GM21619 (cell line): ENCODE measurements at regions not wholly inside any gene's neighbourhood (a gene's known extent, or its start where the extent isn't known, plus 50 kb on each side); places are given as distances from the start of the nearest gene placed in this dataset.

Source experiments
- ATAC-seq: cut with Tn5 transposase; IDR thresholded peaks from one replicate; pipeline ENCODE4 v1.9.1; 2021; ENCODE audit not compliant: unreplicated experiment

DNA sequence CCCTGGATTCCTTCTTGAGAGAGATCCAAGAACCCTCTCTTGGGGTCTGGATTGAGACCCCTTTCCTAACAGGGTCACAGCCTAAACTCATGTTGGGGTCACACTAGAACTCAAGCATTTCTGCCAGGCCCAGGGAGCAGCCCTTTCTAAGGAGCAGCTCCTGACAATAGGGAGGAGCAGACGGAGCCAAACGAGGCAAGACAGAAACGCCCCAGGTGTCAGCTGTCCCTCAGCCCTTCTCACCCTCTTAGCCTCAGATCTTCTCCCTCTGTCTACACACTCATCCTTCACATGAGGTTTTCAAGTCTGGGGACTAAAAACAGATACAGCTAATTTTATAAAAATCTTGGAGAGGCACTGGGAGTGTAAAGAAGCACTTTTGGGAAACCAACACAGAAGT, 157.2 kb downstream of the SOCS6 start:
- no peak for ATAC-seq

DNA sequence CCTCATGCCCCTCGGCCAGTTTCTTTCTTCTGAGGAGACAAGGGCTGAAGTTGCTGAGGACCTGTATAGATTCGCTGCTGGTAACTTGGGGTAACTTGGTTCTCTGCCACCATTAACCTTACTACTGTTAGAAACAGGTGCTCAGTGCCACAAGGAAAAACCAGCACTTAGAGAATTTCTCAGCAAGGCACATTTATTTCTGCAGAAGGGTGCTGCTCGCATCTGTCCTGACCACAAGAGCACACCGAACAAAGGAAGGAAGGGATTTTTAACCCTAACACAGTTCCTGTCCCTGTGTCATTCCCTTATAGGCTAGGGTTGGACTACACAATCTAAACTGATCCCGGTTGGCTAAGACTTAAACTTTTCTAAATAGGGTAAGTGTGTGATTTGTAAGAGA, 154.1 kb downstream of the SOCS6 start:
- no peak for ATAC-seq

DNA sequence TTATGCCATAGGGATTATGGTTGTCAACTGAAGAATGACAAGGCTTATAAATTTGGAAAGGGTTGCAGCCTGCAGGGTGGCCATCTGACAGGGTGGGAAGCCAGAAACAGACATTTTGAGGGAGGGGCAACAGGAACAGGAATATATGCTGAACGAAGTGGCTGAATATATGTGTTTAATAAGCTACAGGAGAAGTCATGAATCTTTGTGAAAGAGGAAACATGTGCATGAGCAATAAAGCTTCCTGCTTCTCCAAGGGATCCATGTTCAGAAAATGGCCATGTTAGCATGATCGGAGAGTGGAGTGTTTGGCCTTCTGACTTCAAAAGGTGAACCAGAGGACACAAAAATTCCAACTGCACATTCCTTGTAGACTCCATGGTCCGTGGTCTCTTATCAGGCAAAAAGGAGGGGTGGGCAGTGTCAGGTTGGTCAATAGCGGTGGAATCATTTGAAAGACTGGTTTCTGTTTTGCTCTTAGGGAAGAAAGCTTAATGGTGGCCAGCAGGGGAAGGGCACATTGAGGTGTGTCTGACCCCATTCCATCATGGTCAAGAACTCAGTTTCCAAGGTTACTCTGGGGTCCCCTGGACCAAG, 144.1 kb downstream of the SOCS6 start:
- ATAC-seq = no peak

DNA sequence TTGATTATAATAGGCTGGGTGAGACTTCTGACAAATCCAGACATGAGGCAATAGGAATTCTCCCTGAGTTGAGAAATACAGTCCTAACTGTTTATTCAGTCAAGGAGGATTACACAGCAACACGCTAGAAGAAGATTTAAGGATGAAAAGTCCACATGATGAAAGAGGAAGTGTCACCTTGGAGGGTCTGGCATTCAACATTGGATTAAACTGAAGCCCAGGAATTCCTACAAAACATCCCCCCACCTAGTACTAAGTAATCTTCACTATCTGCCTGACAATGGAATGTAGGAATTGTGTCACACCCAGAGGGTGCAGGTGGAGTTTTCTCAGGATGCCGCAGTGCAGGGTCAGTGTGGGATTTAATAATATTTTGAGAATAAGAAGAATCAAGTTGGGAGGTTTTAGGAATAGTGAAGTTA, 142.4 kb downstream of the SOCS6 start:
- ATAC-seq = no peak

DNA sequence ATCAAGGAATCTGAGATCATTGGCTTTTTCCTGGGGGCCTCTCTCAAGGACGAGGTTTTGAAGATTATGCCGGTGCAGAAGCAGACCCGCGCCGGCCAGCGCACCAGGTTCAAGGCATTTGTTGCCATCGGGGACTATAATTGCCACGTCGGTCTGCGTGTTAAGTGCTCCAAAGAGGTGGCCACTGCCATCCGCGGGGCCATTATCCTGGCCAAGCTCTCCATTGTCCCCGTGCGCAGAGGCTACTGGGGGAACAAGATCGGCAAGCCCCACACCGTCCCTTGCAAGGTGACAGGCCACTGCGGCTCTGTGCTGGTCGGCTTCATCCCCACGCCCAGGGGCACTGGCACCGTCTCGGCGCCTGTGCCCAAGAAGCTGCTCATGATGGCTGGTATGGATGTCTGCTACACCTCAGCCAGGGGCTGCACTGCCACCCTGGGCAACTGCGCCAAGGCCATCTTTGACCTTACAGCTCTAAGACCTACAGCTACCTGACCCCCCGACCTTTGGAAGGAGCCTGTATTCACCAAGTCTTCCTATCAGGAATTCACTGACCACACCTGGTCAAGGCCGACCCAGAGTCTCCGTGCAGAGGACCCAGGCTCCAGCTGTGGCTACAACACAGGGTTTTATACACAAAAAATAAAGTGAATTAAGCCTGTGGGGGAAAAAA, 141.8 kb downstream of the SOCS6 start:
- no peak for ATAC-seq

DNA sequence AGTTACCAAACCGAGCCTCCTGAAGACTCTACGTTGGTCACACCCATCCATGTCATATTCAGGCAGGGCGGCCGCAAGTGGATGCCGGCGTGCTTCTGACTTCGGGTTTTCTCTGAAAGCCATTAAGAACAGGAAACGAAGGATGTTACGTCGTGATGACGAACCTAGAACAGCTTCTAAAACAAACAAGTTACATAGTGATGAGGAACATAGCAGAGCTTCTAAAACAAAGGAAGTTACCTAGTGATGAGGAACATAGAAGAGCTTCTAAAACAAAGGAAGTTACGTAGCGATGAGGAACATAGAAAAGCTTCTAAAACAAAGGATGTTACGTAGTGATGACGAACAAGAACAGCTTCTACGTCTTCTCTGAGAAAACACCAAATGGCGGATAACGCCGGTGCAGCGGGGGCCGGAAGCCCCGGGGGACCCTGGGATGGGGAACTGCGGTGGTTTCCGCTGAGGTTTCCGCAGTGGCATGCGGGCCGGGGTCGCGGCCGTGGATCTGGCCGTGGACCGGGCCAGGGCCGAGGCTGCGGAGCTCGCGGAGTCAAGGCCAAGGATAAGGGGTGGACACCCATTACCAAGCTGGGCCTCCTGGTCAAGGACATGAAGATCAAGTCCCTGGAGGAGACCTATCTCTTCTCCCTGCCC, 141.1 kb downstream of the SOCS6 start:
- no peak for ATAC-seq

DNA sequence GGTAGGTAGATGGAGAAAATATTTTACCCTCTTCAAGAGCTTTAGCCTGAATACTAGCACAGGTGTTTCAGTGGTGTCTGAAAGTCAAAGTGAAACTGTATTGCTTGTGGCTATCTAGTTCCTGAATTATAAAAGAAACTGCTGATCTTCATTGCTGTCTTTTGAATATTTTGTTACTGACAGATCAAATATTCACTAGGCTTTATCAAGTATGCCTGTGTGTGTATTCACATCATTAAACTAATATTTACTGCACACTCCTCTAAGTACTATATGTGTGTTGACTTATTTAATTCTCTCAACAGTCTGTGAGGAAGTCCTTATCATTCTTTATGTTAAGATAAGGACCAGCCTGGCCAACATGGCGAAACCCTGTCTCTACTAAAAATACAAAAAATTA, 139.6 kb downstream of the SOCS6 start:
- ATAC-seq = peak; percentile 99

DNA sequence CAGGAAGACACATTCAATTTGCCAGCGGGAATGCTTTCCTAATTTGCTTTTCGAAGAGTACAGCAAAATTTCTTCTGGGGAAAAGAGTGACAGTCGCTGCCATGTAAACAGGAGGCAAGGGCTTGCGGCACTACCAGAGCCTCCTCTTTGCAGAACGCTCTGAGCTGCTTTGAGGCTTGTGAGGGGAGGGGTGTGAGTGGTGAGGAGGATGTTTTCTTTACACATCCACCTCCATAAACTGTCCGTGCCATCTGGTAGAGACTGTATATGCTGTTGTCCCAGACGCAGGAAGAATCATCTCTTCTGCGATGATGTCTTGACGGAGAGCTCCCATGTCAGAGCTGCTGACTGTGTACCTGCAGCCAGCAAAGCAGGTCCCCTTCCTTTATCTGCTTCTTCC, 138.0 kb downstream of the SOCS6 start:
- ATAC-seq = no peak

DNA sequence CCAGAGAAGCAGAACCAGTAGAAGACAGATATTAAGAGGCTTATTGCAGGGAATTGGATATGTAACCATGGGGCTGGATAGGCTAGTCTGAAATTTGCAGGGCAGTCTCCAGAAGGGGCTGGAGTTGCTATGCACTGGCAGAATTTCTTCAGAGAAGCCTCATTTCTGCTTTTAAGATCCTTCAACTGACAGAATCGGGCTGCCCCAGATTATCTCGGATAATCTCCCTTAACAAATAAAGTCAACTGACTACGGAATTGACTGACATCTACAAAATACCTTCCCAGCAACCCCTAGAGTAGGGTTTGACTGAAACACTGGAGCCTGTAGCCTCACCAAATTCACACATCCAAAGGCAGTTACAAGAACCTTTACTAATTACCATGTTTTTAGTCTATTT, 136.4 kb downstream of the SOCS6 start:
- ATAC-seq = no peak

DNA sequence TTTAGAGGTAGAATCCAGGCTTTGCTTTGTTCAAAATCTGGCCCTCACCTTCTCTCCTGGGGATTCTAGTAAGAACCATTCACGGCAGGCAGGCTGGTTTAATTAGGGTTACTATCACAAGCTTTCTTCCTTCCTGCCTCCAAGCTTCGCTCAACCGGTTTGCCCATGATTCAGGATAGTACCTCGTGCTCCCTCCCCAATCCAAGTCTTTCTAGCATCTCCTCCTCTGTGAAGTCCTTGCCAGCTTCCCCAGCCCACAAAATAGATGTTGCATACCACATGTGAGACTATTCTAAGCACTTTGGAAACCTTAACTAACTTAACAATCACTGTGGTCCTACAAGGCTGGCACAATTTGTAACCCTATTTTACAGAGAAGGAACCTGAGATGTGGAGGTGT, 135.1 kb downstream of the SOCS6 start:
- ATAC-seq = no peak

DNA sequence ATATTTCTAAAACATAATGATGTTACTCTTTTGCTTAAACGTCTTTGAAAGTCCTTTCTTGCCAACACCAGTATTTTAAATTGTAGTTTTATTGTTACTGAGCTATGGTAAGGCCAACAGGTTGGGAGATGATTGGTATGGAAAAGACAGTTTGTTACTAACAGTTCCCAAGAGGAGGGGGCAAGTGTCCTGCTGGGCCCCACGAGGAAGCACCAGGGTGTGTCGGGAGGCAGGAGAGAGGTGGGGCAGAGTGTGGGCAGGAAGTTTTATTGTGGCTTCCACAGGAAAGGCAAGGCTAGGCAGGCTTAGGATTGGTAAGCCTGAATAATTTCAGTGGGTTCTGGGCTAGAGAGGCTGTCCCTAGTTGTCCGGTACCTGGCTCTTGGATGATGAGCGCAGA, 134.3 kb downstream of the SOCS6 start:
- ATAC-seq = no peak

DNA sequence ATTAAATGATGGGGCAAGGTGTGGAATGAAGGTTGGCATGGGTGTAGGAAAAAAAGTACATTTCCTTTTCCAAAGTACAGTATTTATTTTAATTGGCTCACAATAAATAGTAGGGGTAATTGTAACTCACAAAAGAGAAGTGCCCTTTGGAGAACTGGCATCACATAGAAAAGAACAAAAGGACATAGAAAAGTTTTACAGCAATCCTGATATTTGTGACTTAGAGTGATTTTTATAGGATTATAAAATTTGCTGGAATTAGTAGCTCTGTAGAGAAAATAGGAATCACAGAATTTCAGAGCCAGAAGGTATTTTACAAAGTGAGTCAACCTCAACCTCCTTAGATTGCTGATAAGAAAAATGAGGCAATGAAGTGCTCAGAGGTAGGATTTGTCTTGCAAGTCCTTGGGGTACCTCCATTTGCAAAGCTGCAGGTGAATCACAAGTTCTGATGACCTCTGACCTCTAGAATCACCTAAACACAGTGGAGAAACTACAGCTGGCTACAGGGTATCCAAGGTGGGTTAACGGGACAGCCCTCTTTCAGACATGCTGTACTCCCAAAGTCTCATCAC, 133.6 kb downstream of the SOCS6 start:
- no peak for ATAC-seq

DNA sequence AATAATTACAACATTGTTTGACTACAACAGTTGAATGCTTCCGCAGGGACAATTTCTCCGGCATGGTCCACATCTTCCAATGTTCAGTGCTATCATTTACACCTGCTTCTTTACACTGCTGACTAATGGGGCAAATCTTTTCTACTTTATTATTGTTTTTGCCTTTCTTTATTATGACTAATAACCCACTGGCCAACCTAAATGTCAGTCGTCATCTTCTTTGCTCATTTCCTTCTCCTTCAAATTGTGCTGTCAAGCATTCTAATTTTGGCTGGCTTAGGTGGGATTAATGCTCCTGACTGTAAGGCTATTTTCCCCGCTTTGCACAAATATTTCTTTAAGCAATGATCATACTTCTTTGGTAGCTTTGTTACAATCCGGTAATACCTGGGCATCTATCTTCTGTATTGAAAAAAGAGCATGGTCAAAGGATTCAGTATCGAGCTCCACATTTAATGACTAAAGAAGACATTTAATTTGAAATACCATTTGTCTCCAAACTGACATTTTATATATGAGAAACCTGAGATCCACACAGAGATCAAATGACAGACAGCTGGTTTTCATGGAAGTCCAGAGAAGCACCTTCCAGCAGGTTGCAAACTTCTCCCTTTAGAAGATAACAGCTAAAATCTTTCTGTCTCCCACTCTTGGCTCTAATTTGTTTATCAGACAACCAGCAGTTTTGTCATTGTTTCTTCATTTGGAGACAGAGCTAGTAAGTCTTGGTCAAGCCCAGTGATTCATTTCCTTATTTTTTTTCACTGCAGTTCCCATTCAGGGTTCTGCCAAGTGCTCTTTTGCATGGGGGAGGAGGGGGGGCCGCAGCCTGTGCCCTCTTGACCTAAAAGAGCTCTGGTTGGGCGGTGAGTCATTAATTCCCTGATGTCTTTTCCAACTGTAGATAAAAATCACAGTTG, 132.9 kb downstream of the SOCS6 start:
- no peak for ATAC-seq

DNA sequence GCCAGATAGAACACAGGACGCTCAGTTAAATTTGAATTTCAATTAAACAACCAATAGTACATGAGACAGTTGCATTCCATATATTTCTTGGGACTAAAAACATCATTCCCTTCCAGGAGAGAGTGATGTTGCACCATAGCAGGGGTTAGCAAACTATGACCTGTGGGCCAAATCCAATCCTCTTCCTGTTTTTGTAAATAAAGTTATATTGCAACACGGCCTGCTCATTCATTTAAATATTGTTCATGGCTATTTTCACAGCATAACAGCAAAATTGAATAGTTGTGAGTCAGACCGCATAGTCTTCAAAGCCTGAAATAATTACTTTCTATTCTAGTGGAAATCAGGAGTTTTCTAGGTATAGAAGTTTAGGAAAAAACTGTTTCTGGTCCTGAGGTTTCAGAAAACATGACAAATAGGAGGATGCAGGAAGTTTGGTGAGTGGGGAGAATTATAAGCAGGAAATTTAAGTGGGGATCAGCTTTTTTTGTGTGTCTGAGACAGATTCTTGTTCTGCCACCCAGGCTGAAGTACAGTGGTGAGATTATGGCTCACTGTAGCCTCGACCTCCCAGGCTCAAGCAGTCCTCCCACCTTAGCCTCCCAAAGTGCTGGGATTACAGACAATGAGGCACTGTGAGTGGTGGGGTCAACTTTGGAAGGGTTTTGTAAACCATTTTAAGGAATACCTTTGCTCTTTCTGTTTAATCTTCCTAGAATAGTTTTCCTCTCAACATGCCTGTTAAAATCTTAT, 131.5 kb downstream of the SOCS6 start:
- no peak for ATAC-seq

DNA sequence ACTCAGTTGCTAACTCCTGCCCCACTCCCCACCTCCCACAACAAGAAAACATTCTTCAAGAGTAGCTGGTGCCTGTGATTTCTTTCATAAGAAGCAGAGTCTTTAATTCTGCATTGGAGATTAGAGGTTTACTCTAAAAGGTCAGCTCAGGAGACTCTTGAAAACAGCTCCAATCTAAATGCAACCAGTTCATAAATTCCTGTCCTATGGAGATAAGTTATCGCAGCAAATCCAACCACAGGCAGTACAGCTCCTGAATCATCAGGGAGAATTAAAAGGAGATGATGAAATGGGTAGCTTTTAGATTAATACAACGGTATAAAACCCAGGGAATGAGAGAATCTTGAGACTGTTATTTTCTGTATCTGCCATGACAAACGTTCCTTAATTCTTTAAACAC, 130.7 kb downstream of the SOCS6 start:
- no peak for ATAC-seq

DNA sequence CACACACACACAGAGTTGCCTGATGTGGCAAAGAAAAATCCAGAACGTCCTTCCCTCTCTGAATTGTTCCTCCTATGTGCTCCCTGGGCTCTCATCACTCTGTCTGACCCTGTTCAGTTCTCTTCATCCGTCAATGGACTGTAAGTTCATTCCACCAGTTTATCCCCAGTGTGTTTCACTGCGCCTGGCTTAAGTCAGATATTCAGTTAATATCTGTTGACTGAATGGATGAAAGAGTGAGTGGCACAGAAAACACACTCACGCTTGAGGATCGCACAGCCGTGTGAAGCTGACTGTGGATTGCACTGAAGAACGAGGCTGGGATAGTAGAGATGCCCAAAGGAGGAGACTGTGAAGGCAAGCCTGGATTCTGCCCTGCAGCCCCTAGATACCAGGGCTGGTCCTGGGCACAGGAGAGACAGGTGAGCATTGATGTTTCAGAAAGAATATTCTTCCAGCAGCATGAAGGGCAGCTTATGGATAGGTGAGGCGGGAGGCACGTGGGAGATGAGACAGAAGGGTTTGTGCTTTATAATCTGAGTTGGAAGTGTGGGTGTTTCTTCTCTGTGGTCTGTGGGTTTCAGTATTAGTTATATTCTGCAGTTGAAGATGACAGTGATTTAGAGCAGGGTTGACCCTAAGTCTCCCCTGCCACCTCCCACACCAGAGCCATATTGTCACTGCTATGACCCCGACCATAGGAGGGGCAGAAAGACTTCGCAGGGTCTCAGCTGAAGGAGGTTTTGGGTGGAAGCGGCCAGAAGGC, 129.9 kb downstream of the SOCS6 start:
- ATAC-seq = peak; percentile 96

DNA sequence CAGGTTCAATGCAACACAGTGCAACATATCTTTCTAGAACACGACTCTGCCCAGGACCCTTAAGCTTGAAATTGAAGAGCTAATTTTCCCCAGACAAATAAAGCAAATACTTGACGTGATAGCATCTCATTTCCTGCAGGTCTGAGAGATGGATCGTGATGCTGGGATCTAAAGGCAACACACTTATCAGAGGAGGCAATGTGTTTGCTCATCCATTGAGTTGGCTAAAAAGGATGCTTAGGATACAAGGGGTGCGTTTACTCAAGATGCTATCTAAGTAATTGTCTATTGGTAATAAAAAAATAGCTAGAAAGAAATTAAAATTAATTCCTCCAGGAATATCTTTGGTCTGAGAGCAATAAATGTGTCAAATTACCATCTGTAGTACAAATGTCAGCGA, 129.0 kb downstream of the SOCS6 start:
- ATAC-seq = no peak

DNA sequence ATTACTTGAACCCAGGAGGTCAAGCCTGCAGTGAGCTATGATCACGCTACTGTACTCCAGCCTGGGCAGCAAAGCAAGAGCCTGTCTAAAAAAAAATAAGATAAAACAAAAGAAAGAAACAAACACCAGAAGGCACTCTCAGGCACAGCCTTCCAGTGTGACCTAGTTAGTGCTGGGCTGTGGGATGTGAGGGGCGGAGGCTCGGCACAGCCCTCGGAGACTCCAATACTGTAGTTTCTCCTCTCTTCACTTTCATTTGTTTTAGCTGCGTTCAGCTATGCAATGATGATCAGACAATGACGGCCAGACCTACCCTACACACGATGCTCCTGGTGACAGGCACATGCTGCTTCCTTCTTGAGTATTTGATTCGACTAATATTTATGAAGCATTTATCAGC, 127.7 kb downstream of the SOCS6 start:
- ATAC-seq = no peak

DNA sequence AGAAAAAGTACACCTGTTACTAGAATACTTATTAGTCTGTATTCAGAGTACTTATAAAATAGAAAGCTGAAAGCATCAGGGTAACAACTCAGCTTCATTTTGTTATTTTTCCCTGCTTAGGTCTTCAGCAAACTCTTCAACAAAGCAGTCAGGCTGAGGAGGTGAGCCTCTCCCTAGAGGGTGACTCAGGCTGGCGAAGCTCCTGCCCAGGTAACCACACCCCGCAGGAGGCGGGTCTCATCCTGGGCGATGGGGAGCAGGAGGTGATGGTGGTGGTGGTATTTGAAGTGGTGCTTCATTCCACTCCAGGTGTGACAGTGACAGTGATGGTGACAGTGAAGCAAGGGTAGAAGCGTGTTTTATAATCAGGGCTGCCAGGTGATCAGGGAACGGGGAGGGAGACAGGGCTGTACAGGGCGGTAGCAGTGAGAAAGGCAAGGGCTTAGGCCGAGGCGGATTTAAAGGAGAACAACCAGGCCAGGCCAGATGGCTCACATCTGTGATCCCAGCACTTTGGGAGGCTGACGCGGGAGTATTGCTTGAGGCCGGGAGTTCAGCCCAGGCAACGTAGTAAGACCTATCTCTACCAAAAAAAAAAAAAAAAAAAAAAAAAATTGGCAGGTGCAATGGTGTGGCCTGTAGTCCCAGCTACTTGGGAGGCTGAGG, 127.1 kb downstream of the SOCS6 start:
- ATAC-seq = no peak
